ENCODE measurements at regions not wholly inside any gene's neighbourhood (a gene's known extent, or its start where the extent isn't known, plus 50 kb on each side); places are given as distances from the start of the nearest gene placed in this dataset.
A peak's percentile ranks its signal among the peaks of the same experiment; 100 is the strongest.

GRCh38 chr6:6812427-6812826 is 223.9 kb downstream of the LY86 start:
- H3K27ac ChIP-seq = peak overlapping the region in 1 of 8 donors; percentile 78
- WGBS, 5 donors = 96 to 100% (median 98%) methylated on average over 2 of the region's 2 CpGs
- no peak overlapping the region for H3K4me3 ChIP-seq
- H3K9me3 ChIP-seq = no peaks in the 10 kb centered on the region
- intact Hi-C loops (cut with DNase I; ENCODE audit: low total_unique reads) = no loop called here
- H3K36me3 ChIP-seq = no peaks in the 10 kb centered on the region
- DNase-seq = no peak
- H3K27me3 ChIP-seq (replicated peaks in 1 of 7) = no peaks in the 10 kb centered on the region
- no peak for TF ChIP-seq POLR2A (IDR thresholded peaks at IDR 0.05)
- TF ChIP-seq CTCF (IDR thresholded peaks at IDR 0.05 in 8 of 11, conservative IDR thresholded peaks at IDR 0.05 in 3 of 11) = no peak
- peaks cover 0 to 22% (median 16%) of the 10 kb centered on the region in 6 donors for H3K4me1 ChIP-seq

- DNase-seq = no peak
- TF ChIP-seq CTCF (IDR thresholded peaks at IDR 0.05 in 8 of 11, conservative IDR thresholded peaks at IDR 0.05 in 3 of 11) (no peak), POLR2AphosphoS5 (IDR thresholded peaks at IDR 0.05) (no peak), POLR2A (IDR thresholded peaks at IDR 0.05) (no peak)
- intact Hi-C loops (cut with DNase I; ENCODE audit: low total_unique reads) = no loop called here
- 73 to 86% (median 80%) methylated on average over 5 of the region's 5 CpGs for WGBS, 5 donors
- Histone ChIP-seq H3K36me3 (no peaks in the 10 kb centered on the region), H3K4me1 (peaks cover 0 to 17% (median 14%) of the 10 kb centered on the region in 6 donors), H3K27ac (no peak overlapping the region), H3K27me3 (replicated peaks in 1 of 7) (no peaks in the 10 kb centered on the region), H3K4me3 (no peak overlapping the region), H3K9me3 (no peaks in the 10 kb centered on the region)
These were observed 227.2 kb downstream of the LY86 start for GRCh38 chr6:6815732-6816131.

GRCh38 chr6:6816716-6817115 is 228.2 kb downstream of the LY86 start:
- 91 to 96% (median 94%) methylated on average over 7 of the region's 7 CpGs for WGBS, 5 donors
- TF ChIP-seq POLR2A (IDR thresholded peaks at IDR 0.05) (no peak), POLR2AphosphoS5 (IDR thresholded peaks at IDR 0.05) (no peak), CTCF (IDR thresholded peaks at IDR 0.05 in 8 of 11, conservative IDR thresholded peaks at IDR 0.05 in 3 of 11) (no peak)
- intact Hi-C loops (cut with DNase I; ENCODE audit: low total_unique reads) = no loop called here
- H3K36me3 ChIP-seq = no peaks in the 10 kb centered on the region
- H3K27ac ChIP-seq = no peak overlapping the region
- no peak overlapping the region for H3K4me3 ChIP-seq
- H3K27me3 ChIP-seq (replicated peaks in 1 of 7) = no peaks in the 10 kb centered on the region
- H3K9me3 ChIP-seq = no peaks in the 10 kb centered on the region
- no peak for DNase-seq
- peaks cover 0 to 7% (median 5%) of the 10 kb centered on the region in 6 donors for H3K4me1 ChIP-seq

GRCh38 chr6:6818078-6818639 is 229.6 kb downstream of the LY86 start:
- no peak overlapping the region for H3K4me3 ChIP-seq
- no peak overlapping the region for H3K27ac ChIP-seq
- 87 to 93% (median 90%) methylated on average over 10 of the region's 10 CpGs for WGBS, 5 donors
- no peak for TF ChIP-seq POLR2A (IDR thresholded peaks at IDR 0.05)
- TF ChIP-seq POLR2AphosphoS5 (IDR thresholded peaks at IDR 0.05) = no peak
- TF ChIP-seq CTCF (IDR thresholded peaks at IDR 0.05 in 8 of 11, conservative IDR thresholded peaks at IDR 0.05 in 3 of 11) = no peak
- DNase-seq = no peak
- H3K9me3 ChIP-seq = no peaks in the 10 kb centered on the region
- intact Hi-C loops (cut with DNase I; ENCODE audit: low total_unique reads) = no loop called here
- peaks cover 0 to 4% (median 0%) of the 10 kb centered on the region in 6 donors for H3K4me1 ChIP-seq
- no peaks in the 10 kb centered on the region for H3K36me3 ChIP-seq
- H3K27me3 ChIP-seq (replicated peaks in 1 of 7) = no peaks in the 10 kb centered on the region
